Kidney (tissue), 13 donors: ENCODE measurements at regions not wholly inside any gene's neighbourhood (a gene's known extent, or its start where the extent isn't known, plus 50 kb on each side); places are given as distances from the start of the nearest gene placed in this dataset.

ENCODE experiments used
- DNase-seq, 5 donors: peaks; one replicate each; pipeline ENCODE4 v3.0.0-alpha.2; 2013 to 2020
- FAIRE-seq: peaks from 2 replicates; lab custom pipeline; 2012; peaks lifted over from hg19 to GRCh38; lab: Jason Lieb, UNC
- H3K27ac ChIP-seq, 2 donors: one replicate each; pipeline ENCODE4 v1.7.0; 2013; ENCODE audit warnings: low read depth in 2 of 2, low read length in 2 of 2, inconsistent platforms in 1 of 2
- H3K27me3 ChIP-seq: one replicate; pipeline ENCODE4 v1.7.1; 2013; ENCODE audit warnings: low read length, inconsistent platforms; ENCODE audit not compliant: control insufficient read depth, insufficient read depth
- H3K36me3 ChIP-seq, 3 donors: one replicate each; pipeline versions ENCODE4 v1.7.0 to v1.7.1; 2013; ENCODE audit warnings: low read length in 3 of 3, control low read depth in 1 of 3, inconsistent platforms in 1 of 3; ENCODE audit not compliant: insufficient read depth in 3 of 3, control insufficient read depth in 2 of 3
- H3K4me1 ChIP-seq, 3 donors: one replicate each; pipeline versions ENCODE4 v1.7.0 to v1.7.1; 2013; ENCODE audit warnings: low read length in 3 of 3, inconsistent platforms in 1 of 3, low read depth in 1 of 3; ENCODE audit not compliant: control insufficient read depth in 2 of 3, insufficient read depth in 2 of 3
- H3K4me3 ChIP-seq, 3 donors: one replicate each; pipeline versions ENCODE4 v1.7.0 to v1.8.1; 2013; ENCODE audit warnings: low read length in 3 of 3, control low read depth in 1 of 3, inconsistent platforms in 1 of 3
- H3K9ac ChIP-seq, 3 donors: one replicate each; pipeline versions ENCODE4 v1.7.0 to v1.7.1; 2013; ENCODE audit warnings: low read length in 3 of 3, control low read depth in 1 of 3, inconsistent platforms in 1 of 3
- H3K9me3 ChIP-seq, 3 donors: one replicate each; pipeline versions ENCODE4 v1.7.0 to v1.7.1; 2013; ENCODE audit warnings: low read length in 3 of 3, control low read depth in 1 of 3, inconsistent platforms in 1 of 3; ENCODE audit not compliant: control insufficient read depth in 2 of 3, insufficient read depth in 1 of 3
- CTCF ChIP-seq: IDR thresholded peaks from 3 replicates; pipeline ENCODE4 v1.5.1; 2012; ENCODE audit warnings: mild to moderate bottlenecking, moderate library complexity, borderline replicate concordance; ENCODE audit not compliant: insufficient read depth; ENCODE audit errors: extremely low read depth
- intact Hi-C: fragments of 100-400 bp; cut with DNase I; formaldehyde crosslinking; loops from one replicate; pipeline ENCODE4 v1.11.1; 2022
- donor health status: control.
- donor health status: control.
- donor health status: control.
- donor health status: control.
- donor health status: control.
- donor health status: DM: yes; HTN: yes; CAD: no.
- donor health status: Normal renal cell carcinoma (clear cell type).

GRCh38 chr10:3265088-3265487, 92.5 kb upstream of the PITRM1 start:
- TF ChIP-seq CTCF: no peak
- intact Hi-C loops: no loop called here
- H3K27me3 ChIP-seq: no peaks in the 10 kb centered on the region
- no peak overlapping the region for H3K4me3 ChIP-seq
- no peaks in the 10 kb centered on the region for H3K9me3 ChIP-seq
- peak overlapping the region in 1 of 2 donors; percentile 29 for H3K27ac ChIP-seq
- no peak overlapping the region for H3K9ac ChIP-seq
- FAIRE-seq (no peak), DNase-seq (no peak)
- H3K36me3 ChIP-seq: no peaks in the 10 kb centered on the region
- H3K4me1 ChIP-seq: peaks cover 0 to 6% (median 3%) of the 10 kb centered on the region in 3 donors

- DNase-seq: peak in 3 of 5 donors; percentile 49 to 60 (median 56)
- Histone ChIP-seq H3K9me3 (no peaks in the 10 kb centered on the region), H3K9ac (no peak overlapping the region), H3K36me3 (no peaks in the 10 kb centered on the region), H3K27me3 (no peaks in the 10 kb centered on the region), H3K4me1 (peaks cover 0 to 6% (median 3%) of the 10 kb centered on the region in 3 donors), H3K27ac (peak overlapping the region; percentile 36 to 65), H3K4me3 (no peak overlapping the region)
- TF ChIP-seq CTCF: no peak
- intact Hi-C loops: no loop called here
- no peak for FAIRE-seq
Observed at GRCh38 chr10:3264161-3264761, 91.7 kb upstream of the PITRM1 start.

GRCh38 chr10:3263747-3264146, 91.2 kb upstream of the PITRM1 start:
- Histone ChIP-seq H3K4me3 (no peak overlapping the region), H3K36me3 (no peaks in the 10 kb centered on the region), H3K9me3 (no peaks in the 10 kb centered on the region), H3K27me3 (no peaks in the 10 kb centered on the region), H3K27ac (peak overlapping the region in 1 of 2 donors; percentile 36), H3K9ac (no peak overlapping the region), H3K4me1 (peaks cover 0 to 6% (median 3%) of the 10 kb centered on the region in 3 donors)
- FAIRE-seq: no peak
- TF ChIP-seq CTCF: no peak
- DNase-seq: no peak
- intact Hi-C loops: no loop called here

- Histone ChIP-seq H3K36me3 (no peaks in the 10 kb centered on the region), H3K9ac (no peak overlapping the region), H3K27ac (no peak overlapping the region), H3K4me3 (no peak overlapping the region), H3K4me1 (peaks cover 0 to 6% (median 3%) of the 10 kb centered on the region in 3 donors), H3K9me3 (no peaks in the 10 kb centered on the region), H3K27me3 (no peaks in the 10 kb centered on the region)
- TF ChIP-seq CTCF: no peak
- intact Hi-C loops: no loop called here
- no peak for FAIRE-seq
- DNase-seq: no peak
Observed at GRCh38 chr10:3263082-3263481, 90.5 kb upstream of the PITRM1 start.
